Lung (tissue), 11 donors: ENCODE measurements at regions not wholly inside any gene's neighbourhood (a gene's known extent, or its start where the extent isn't known, plus 50 kb on each side); places are given as distances from the start of the nearest gene placed in this dataset.

Source experiments
- ATAC-seq: fragments of 200-7000 bp; cut with Tn5 transposase; one replicate; pipeline ENCODE4 v1.9.1; 2020; ENCODE audit warnings: moderate number of reproducible peaks; ENCODE audit not compliant: insufficient read depth, low FRiP score
- DNase-seq, 3 donors: peaks; one replicate each; pipeline ENCODE4 v3.0.0-alpha.2; 2013 to 2017
- H3K27ac ChIP-seq, 2 donors: one replicate each; pipeline ENCODE4 v1.5.1; 2013; ENCODE audit warnings: mild to moderate bottlenecking in 2 of 2, moderate library complexity in 2 of 2, control low read depth in 1 of 2, inconsistent platforms in 1 of 2, low read depth in 1 of 2, low read length in 1 of 2
- H3K27me3 ChIP-seq, 3 donors: one replicate each; pipeline ENCODE4 v1.5.1; 2013; ENCODE audit warnings: low read length in 2 of 3; ENCODE audit not compliant: control insufficient read depth in 3 of 3, insufficient read depth in 3 of 3
- H3K36me3 ChIP-seq, 4 donors: one replicate each; pipeline ENCODE4 v1.5.1; 2013; ENCODE audit warnings: low read length in 4 of 4, mild to moderate bottlenecking in 1 of 4, moderate library complexity in 1 of 4; ENCODE audit not compliant: control insufficient read depth in 4 of 4, insufficient read depth in 4 of 4
- H3K4me1 ChIP-seq, 5 donors: one replicate each; pipeline ENCODE4 v1.5.1; 2013; ENCODE audit warnings: low read length in 5 of 5, mild to moderate bottlenecking in 2 of 5, moderate library complexity in 1 of 5; ENCODE audit not compliant: control insufficient read depth in 5 of 5, insufficient read depth in 5 of 5
- H3K4me3 ChIP-seq: one replicate; pipeline ENCODE4 v1.5.1; 2013; ENCODE audit warnings: mild to moderate bottlenecking, control low read depth, moderate library complexity
- H3K9ac ChIP-seq, 2 donors: one replicate each; pipeline ENCODE4 v1.5.1; 2013; ENCODE audit warnings: low read length in 2 of 2, control low read depth in 1 of 2; ENCODE audit not compliant: insufficient read depth in 1 of 2
- H3K9me3 ChIP-seq, 4 donors: one replicate each; pipeline ENCODE4 v1.5.1; 2013; ENCODE audit warnings: low read length in 3 of 4, mild to moderate bottlenecking in 1 of 4, moderate library complexity in 1 of 4; ENCODE audit not compliant: control insufficient read depth in 4 of 4, insufficient read depth in 3 of 4
- CTCF ChIP-seq: IDR thresholded peaks from 2 replicates; pipeline ENCODE4 v1.5.1; 2012; ENCODE audit warnings: mild to moderate bottlenecking; ENCODE audit errors: control extremely low read depth, extremely low read depth
- WGBS, 2 donors: extraction: QIAGEN DNeasy Blood & Tissue Kit; methylation state at CpG; one replicate each; pipeline ENCODE4 v1.1.7; 2013; 5-methylcytosine and 5-hydroxymethylcytosine counted together
- donor health status: control.
- donor health status: control.
- donor health status: Bipolar disorder and iron deficiency.
- donor health status: healthy.
- donor health status: DM: yes; HTN: yes; CAD: no.

GRCh38 chrX:39012621-39013111, 211.4 kb downstream of the MID1IP1 start:
- WGBS, 2 donors: 49 to 74% methylated on average over 4 of the region's 4 CpGs
- no peak for TF ChIP-seq CTCF
- no peaks in the 10 kb centered on the region for H3K36me3 ChIP-seq
- no peak overlapping the region for H3K4me3 ChIP-seq
- H3K9me3 ChIP-seq: peaks cover 0 to 2% (median 0%) of the 10 kb centered on the region in 4 donors
- peak; percentile 24 to 77 (median 76) for DNase-seq
- H3K9ac ChIP-seq: no peak overlapping the region
- peaks cover 0 to 7% (median 0%) of the 10 kb centered on the region in 5 donors for H3K4me1 ChIP-seq
- no peak overlapping the region for H3K27ac ChIP-seq
- no peak for ATAC-seq
- H3K27me3 ChIP-seq: peaks cover 4 to 44% (median 13%) of the 10 kb centered on the region in 3 donors

- no peak for ATAC-seq
- peak in 1 of 3 donors; percentile 29 for DNase-seq
- Histone ChIP-seq H3K27me3 (peaks cover 0 to 39% (median 5%) of the 10 kb centered on the region in 3 donors), H3K9me3 (peaks cover 0 to 2% (median 0%) of the 10 kb centered on the region in 4 donors), H3K9ac (no peak overlapping the region), H3K4me1 (peaks cover 0 to 7% (median 0%) of the 10 kb centered on the region in 5 donors), H3K36me3 (no peaks in the 10 kb centered on the region), H3K4me3 (no peak overlapping the region), H3K27ac (no peak overlapping the region)
- TF ChIP-seq CTCF: no peak
- 78 to 97% methylated on average over 3 of the region's 3 CpGs for WGBS, 2 donors
Measured at GRCh38 chrX:39016556-39016955, 215.3 kb downstream of the MID1IP1 start.

GRCh38 chrX:39017077-39017476, 215.8 kb downstream of the MID1IP1 start:
- no peak for TF ChIP-seq CTCF
- peaks cover 0 to 39% (median 5%) of the 10 kb centered on the region in 3 donors for H3K27me3 ChIP-seq
- WGBS, 2 donors: 78 to 98% methylated on average over 4 of the region's 4 CpGs
- H3K9me3 ChIP-seq: peaks cover 0 to 2% (median 0%) of the 10 kb centered on the region in 4 donors
- H3K36me3 ChIP-seq: no peaks in the 10 kb centered on the region
- H3K9ac ChIP-seq: no peak overlapping the region
- ATAC-seq: no peak
- H3K4me1 ChIP-seq: peaks cover 0 to 7% (median 0%) of the 10 kb centered on the region in 5 donors
- no peak overlapping the region for H3K27ac ChIP-seq
- no peak for DNase-seq
- H3K4me3 ChIP-seq: no peak overlapping the region

GRCh38 chrX:39017716-39018115, 216.5 kb downstream of the MID1IP1 start:
- TF ChIP-seq CTCF: no peak
- peaks cover 0 to 39% (median 5%) of the 10 kb centered on the region in 3 donors for H3K27me3 ChIP-seq
- peaks cover 0 to 2% (median 0%) of the 10 kb centered on the region in 4 donors for H3K9me3 ChIP-seq
- no peak overlapping the region for H3K9ac ChIP-seq
- H3K4me1 ChIP-seq: peaks cover 0 to under 1% (median 0%) of the 10 kb centered on the region in 5 donors
- H3K27ac ChIP-seq: no peak overlapping the region
- H3K4me3 ChIP-seq: no peak overlapping the region
- DNase-seq (no peak), ATAC-seq (no peak)
- 59 to 73% methylated on average over 6 of the region's 6 CpGs for WGBS, 2 donors
- no peaks in the 10 kb centered on the region for H3K36me3 ChIP-seq
